Neural cell (in vitro differentiated cells): ENCODE measurements at regions not wholly inside any gene's neighbourhood (a gene's known extent, or its start where the extent isn't known, plus 50 kb on each side); places are given as distances from the start of the nearest gene placed in this dataset.

Source experiments
- MXI1 ChIP-seq: fragments of 450-650 bp; conservative IDR thresholded peaks from 2 replicates; pipeline ENCODE4 v1.6.1; 2014; ENCODE audit warnings: antibody characterized with exemption, mild to moderate bottlenecking; ENCODE audit not compliant: poor library complexity, severe bottlenecking
- POLR2AphosphoS5 ChIP-seq: IDR thresholded peaks from 2 replicates; pipeline ENCODE4 v1.6.1; 2012
- TF ChIP-seq, protein P1 (sequence below): fragments of 450-650 bp; IDR thresholded peaks from 2 replicates; pipeline ENCODE4 v1.5.1; 2014; ENCODE audit warnings: antibody characterized with exemption, mild to moderate bottlenecking, moderate library complexity; ENCODE audit not compliant: poor library complexity, severe bottlenecking

DNA sequence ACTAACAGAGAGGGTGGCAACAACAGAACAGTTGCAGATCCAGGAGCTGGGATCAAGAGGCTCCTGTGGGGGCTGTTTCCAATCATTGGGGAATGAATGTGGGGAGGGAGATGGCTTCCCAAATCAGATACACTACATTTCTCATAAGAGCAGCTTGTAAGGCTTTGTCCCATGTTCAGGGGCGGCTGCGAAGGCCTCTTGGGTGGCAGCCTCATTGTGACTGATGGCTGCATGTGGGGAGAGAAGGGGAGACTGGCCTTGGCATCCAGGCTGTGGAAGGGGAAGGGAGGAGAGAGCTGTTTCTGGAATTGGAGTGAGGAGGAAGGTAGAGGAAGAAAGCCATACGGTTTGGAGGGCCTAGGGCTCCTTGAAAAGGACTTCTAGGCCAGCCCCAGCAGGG lies 326.6 kb upstream of the RGMA start:
- TF ChIP-seq, protein P1, sequence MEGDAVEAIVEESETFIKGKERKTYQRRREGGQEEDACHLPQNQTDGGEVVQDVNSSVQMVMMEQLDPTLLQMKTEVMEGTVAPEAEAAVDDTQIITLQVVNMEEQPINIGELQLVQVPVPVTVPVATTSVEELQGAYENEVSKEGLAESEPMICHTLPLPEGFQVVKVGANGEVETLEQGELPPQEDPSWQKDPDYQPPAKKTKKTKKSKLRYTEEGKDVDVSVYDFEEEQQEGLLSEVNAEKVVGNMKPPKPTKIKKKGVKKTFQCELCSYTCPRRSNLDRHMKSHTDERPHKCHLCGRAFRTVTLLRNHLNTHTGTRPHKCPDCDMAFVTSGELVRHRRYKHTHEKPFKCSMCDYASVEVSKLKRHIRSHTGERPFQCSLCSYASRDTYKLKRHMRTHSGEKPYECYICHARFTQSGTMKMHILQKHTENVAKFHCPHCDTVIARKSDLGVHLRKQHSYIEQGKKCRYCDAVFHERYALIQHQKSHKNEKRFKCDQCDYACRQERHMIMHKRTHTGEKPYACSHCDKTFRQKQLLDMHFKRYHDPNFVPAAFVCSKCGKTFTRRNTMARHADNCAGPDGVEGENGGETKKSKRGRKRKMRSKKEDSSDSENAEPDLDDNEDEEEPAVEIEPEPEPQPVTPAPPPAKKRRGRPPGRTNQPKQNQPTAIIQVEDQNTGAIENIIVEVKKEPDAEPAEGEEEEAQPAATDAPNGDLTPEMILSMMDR, result no peak
- TF ChIP-seq POLR2AphosphoS5, result no peak
- TF ChIP-seq MXI1, result no peak
